CD4-positive, CD25-positive, alpha-beta regulatory T cell (primary cell): ENCODE measurements at regions not wholly inside any gene's neighbourhood (a gene's known extent, or its start where the extent isn't known, plus 50 kb on each side); places are given as distances from the start of the nearest gene placed in this dataset.

Experiments
- ATAC-seq, 2 donors: fragments of 150-1000 bp; cut with Tn5 transposase; one replicate each; pipeline ENCODE4 v1.10.0; 2021; ENCODE audit warnings: low read depth in 2 of 2, moderate number of reproducible peaks in 2 of 2, moderate library complexity in 1 of 2
- DNase-seq, 3 donors: peaks; one replicate each; pipeline versions ENCODE4 v3.0.0 to v3.0.0-alpha.2; 2012 to 2022; ENCODE audit warnings: mixed read lengths in 1 of 3
- H3K27ac ChIP-seq: one replicate; pipeline ENCODE4 v1.7.0; 2013; ENCODE audit warnings: mild to moderate bottlenecking, low read length; ENCODE audit not compliant: insufficient read depth, poor library complexity, severe bottlenecking
- H3K27me3 ChIP-seq: one replicate; pipeline ENCODE4 v1.7.0; 2013; ENCODE audit warnings: low read length; ENCODE audit not compliant: control insufficient read depth, insufficient read depth
- H3K36me3 ChIP-seq: one replicate; pipeline ENCODE4 v1.7.0; 2013; ENCODE audit warnings: mild to moderate bottlenecking, low read length, moderate library complexity; ENCODE audit not compliant: control insufficient read depth, insufficient read depth
- H3K4me1 ChIP-seq: 2 replicates; pipeline ENCODE4 v1.7.0; 2013; ENCODE audit warnings: mild to moderate bottlenecking, low read length; ENCODE audit not compliant: insufficient read depth, control insufficient read depth, poor library complexity, severe bottlenecking
- H3K4me3 ChIP-seq: one replicate; pipeline ENCODE4 v1.7.0; 2013; ENCODE audit warnings: low read depth, mild to moderate bottlenecking, low read length, moderate library complexity
- H3K9me3 ChIP-seq, 2 experiments: 1 replicate in 1 of 2; 2 replicates in 1 of 2; pipeline ENCODE4 v1.7.0; 2013; ENCODE audit warnings: low read length in 2 of 2, mild to moderate bottlenecking in 1 of 2, moderate library complexity in 1 of 2; ENCODE audit not compliant: control insufficient read depth in 2 of 2
- H3K27ac Mint-ChIP-seq, 3 donors: one replicate each; pipeline ENCODE4 v1.8.0; 2020 to 2022; ENCODE audit warnings: mild to moderate bottlenecking in 3 of 3, mixed read lengths in 3 of 3, moderate library complexity in 2 of 3
- H3K27me3 Mint-ChIP-seq: one replicate; pipeline ENCODE4 v1.8.0; 2022; ENCODE audit warnings: mild to moderate bottlenecking, mixed read lengths
- H3K36me3 Mint-ChIP-seq: one replicate; pipeline ENCODE4 v1.8.0; 2020; ENCODE audit warnings: mixed read lengths
- H3K4me1 Mint-ChIP-seq, 4 donors: one replicate each; pipeline ENCODE4 v1.8.0; 2020 to 2022; ENCODE audit warnings: mixed read lengths in 4 of 4, mild to moderate bottlenecking in 1 of 4
- H3K4me3 Mint-ChIP-seq, 4 donors: one replicate each; pipeline ENCODE4 v1.8.0; 2020 to 2022; ENCODE audit warnings: mild to moderate bottlenecking in 4 of 4, mixed read lengths in 4 of 4, moderate library complexity in 3 of 4
- H3K9me3 Mint-ChIP-seq, 7 donors: one replicate each; pipeline ENCODE4 v1.8.0; 2020 to 2022; ENCODE audit warnings: mixed read lengths in 7 of 7, mild to moderate bottlenecking in 3 of 7, moderate library complexity in 2 of 7

DNA sequence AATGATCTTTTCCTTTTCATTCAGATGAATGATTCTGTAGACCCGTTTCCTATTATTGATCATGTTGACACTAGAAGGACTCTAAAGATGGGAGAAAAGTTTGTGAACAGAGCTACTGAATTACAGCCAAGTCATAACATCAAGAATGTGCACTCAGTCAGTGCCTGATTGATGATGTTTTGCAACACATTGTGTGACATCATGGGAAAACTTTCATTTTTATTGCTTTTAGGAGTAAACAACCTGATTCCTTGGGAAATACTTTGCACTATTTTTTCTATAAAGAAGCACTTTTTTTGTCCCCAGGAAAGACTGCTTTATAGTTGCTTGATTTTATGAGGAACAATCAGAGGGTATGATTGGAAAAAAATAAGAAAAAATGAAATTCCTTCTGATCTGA is 383.8 kb upstream of the JAG1 start:
- Histone ChIP-seq H3K4me3 (no peak overlapping the region), H3K36me3 (no peaks in the 10 kb centered on the region), H3K9me3 (no peaks in the 10 kb centered on the region), H3K27me3 (no peaks in the 10 kb centered on the region), H3K27ac (no peak overlapping the region), H3K4me1 (no peaks in the 10 kb centered on the region)
- Mint-ChIP-seq H3K27me3 (no peaks in the 10 kb centered on the region), H3K36me3 (no peaks in the 10 kb centered on the region), H3K27ac (no peak overlapping the region), H3K9me3 (peaks cover 0 to 12% (median 5%) of the 10 kb centered on the region in 7 donors), H3K4me3 (no peak overlapping the region), H3K4me1 (no peaks in the 10 kb centered on the region)
- no peak for DNase-seq
- no peak for ATAC-seq

DNA sequence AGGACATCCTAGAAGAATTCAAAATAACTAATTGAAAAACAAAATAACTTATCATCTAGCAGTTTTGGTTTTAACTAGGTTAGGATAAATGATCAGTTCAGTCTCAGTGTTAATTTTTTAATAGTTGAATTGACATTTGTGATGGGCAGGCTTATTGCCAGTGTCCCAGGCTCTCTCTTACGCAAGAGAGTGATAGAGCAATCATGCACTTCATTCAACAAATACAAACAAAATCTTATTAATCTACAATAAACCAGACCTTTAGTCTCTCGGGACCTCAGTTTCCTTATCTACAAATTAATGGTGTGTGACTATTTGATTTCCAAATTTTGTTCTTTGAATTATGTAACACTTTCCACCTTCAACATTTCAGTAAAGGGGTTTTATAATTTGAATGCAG is 385.9 kb upstream of the JAG1 start:
- H3K4me3 ChIP-seq, result no peak overlapping the region
- Mint-ChIP-seq H3K27ac (no peak overlapping the region), H3K36me3 (no peaks in the 10 kb centered on the region), H3K9me3 (peaks cover 0 to 13% (median 3%) of the 10 kb centered on the region in 7 donors), H3K4me3 (no peak overlapping the region), H3K27me3 (no peaks in the 10 kb centered on the region), H3K4me1 (no peaks in the 10 kb centered on the region)
- DNase-seq (no peak), ATAC-seq (no peak)
- no peaks in the 10 kb centered on the region for H3K9me3 ChIP-seq
- H3K36me3 ChIP-seq, result no peaks in the 10 kb centered on the region
- no peaks in the 10 kb centered on the region for H3K27me3 ChIP-seq
- no peak overlapping the region for H3K27ac ChIP-seq
- no peaks in the 10 kb centered on the region for H3K4me1 ChIP-seq

DNA sequence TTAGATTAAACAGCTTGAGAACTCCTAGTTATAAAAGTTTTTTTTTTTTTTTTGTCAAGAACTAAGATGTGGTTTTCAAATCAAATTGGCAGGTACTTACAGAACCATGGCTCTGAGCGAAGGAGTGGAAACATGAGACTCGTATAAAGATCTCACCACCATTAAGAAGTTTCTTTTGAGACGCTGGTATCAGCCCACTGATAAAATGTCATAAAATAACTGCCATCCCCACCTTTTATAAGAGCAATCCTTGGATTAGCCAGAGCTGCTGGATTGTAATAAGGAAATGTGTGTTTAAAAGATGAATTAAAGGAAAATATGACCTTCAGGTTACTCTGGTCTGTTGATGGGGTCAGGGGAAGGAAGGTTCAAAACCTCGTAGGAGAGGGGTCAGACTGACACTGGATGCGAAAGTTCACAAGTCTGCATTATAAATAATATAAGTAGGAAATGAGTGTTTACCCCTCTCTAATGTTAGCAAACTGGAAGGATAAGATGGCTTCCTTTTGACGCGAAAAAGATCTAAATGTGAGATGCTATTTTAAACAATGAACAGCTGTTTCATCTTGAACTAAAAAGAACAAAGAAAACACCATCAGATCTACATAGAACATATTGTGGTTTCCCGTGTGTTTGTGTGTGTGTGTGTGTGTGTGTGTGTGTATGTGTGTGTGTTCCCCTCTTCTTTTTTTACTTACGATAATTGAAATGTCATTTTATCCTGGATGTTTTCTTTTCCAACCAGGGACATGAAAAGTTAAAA is 386.8 kb upstream of the JAG1 start:
- Mint-ChIP-seq H3K36me3 (no peaks in the 10 kb centered on the region), H3K27ac (no peak overlapping the region), H3K4me1 (no peaks in the 10 kb centered on the region), H3K27me3 (no peaks in the 10 kb centered on the region), H3K4me3 (no peak overlapping the region), H3K9me3 (peaks cover 0 to 13% (median 3%) of the 10 kb centered on the region in 7 donors)
- Histone ChIP-seq H3K4me3 (no peak overlapping the region), H3K36me3 (no peaks in the 10 kb centered on the region), H3K27ac (no peak overlapping the region), H3K9me3 (no peaks in the 10 kb centered on the region), H3K4me1 (no peaks in the 10 kb centered on the region), H3K27me3 (no peaks in the 10 kb centered on the region)
- no peak for DNase-seq
- ATAC-seq, result no peak

DNA sequence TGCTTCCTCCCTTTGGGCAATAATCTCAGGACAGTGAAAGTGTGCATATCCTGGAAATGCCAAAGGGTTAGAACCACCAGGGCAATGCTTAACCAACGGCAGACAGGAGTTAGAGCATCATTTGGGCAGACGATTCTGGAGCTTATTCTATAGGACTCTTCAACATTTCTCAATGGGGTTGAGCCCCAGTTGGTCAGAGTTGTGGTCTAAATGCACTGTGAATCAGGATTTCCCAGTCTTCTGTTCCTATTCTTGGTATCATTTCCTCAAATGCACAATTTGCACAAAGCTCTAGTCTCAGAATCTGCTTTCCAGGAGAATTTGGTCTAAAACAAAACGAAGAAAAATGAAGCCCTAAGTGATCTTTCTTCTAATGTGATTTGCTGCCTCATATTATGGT is 389.6 kb upstream of the JAG1 start:
- Mint-ChIP-seq H3K4me1 (no peaks in the 10 kb centered on the region), H3K4me3 (no peak overlapping the region), H3K27ac (no peak overlapping the region), H3K9me3 (peaks cover 0 to 5% (median 1%) of the 10 kb centered on the region in 7 donors), H3K27me3 (no peaks in the 10 kb centered on the region), H3K36me3 (no peaks in the 10 kb centered on the region)
- Histone ChIP-seq H3K4me1 (no peaks in the 10 kb centered on the region), H3K4me3 (no peak overlapping the region), H3K9me3 (no peaks in the 10 kb centered on the region), H3K36me3 (no peaks in the 10 kb centered on the region), H3K27me3 (no peaks in the 10 kb centered on the region), H3K27ac (no peak overlapping the region)
- ATAC-seq (no peak), DNase-seq (no peak)

GRCh38 chr20:11064946-11065345 is 391.1 kb upstream of the JAG1 start:
- Mint-ChIP-seq H3K36me3 (no peaks in the 10 kb centered on the region), H3K4me1 (no peaks in the 10 kb centered on the region), H3K27me3 (no peaks in the 10 kb centered on the region), H3K27ac (no peak overlapping the region), H3K4me3 (no peak overlapping the region), H3K9me3 (peaks cover 0 to 5% (median 0%) of the 10 kb centered on the region in 7 donors)
- Histone ChIP-seq H3K36me3 (no peaks in the 10 kb centered on the region), H3K27me3 (no peaks in the 10 kb centered on the region), H3K27ac (no peak overlapping the region), H3K4me3 (no peak overlapping the region), H3K9me3 (no peaks in the 10 kb centered on the region), H3K4me1 (no peaks in the 10 kb centered on the region)
- DNase-seq (no peak), ATAC-seq (no peak)

DNA sequence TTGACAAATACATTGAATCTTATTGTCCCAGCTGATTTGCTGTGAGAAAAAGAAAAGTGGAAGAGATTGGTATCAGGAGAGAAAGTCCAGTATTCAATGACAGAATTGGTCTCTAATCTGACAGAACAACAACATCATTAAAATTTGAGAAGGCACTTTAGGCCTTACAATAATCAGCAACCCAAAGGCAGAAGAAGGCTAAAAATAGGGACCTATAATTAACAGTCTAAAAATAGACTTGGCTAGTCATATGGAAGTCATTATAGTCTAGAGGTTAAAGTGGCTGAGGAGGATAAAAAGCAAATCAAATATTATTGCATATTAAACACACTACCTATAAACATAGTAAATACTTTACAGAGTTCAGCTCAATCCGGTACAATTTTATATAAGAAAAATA is 393.6 kb upstream of the JAG1 start:
- no peak overlapping the region for H3K4me3 Mint-ChIP-seq
- ATAC-seq (no peak), DNase-seq (no peak)
- no peak overlapping the region for H3K27ac Mint-ChIP-seq
- Histone ChIP-seq H3K27me3 (no peaks in the 10 kb centered on the region), H3K9me3 (no peaks in the 10 kb centered on the region), H3K27ac (no peak overlapping the region), H3K4me1 (no peaks in the 10 kb centered on the region), H3K4me3 (no peak overlapping the region), H3K36me3 (no peaks in the 10 kb centered on the region)
- H3K4me1 Mint-ChIP-seq, result no peaks in the 10 kb centered on the region
- H3K27me3 Mint-ChIP-seq, result no peaks in the 10 kb centered on the region
- H3K9me3 Mint-ChIP-seq, result peaks cover 1 to 8% (median 5%) of the 10 kb centered on the region in 7 donors
- H3K36me3 Mint-ChIP-seq, result no peaks in the 10 kb centered on the region

DNA sequence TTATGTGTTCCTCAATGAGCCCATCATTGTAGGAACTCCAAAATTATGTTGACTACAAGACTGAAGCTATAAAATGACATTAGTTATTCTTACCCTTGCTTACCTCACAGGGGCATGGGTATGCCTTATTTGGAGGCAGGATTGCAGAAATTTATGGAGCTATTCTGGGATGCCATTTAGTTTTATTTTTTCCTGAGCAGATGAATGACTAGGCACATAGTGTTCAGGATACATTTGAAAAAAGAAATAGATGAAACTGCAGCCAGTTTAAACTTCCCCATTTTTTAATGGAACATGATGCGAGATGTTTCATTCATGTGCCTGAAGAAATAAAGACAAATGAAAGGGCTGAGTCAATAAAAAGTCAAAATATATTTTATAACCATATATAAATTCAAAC is 399.2 kb upstream of the JAG1 start:
- no peak overlapping the region for H3K27ac ChIP-seq

DNA sequence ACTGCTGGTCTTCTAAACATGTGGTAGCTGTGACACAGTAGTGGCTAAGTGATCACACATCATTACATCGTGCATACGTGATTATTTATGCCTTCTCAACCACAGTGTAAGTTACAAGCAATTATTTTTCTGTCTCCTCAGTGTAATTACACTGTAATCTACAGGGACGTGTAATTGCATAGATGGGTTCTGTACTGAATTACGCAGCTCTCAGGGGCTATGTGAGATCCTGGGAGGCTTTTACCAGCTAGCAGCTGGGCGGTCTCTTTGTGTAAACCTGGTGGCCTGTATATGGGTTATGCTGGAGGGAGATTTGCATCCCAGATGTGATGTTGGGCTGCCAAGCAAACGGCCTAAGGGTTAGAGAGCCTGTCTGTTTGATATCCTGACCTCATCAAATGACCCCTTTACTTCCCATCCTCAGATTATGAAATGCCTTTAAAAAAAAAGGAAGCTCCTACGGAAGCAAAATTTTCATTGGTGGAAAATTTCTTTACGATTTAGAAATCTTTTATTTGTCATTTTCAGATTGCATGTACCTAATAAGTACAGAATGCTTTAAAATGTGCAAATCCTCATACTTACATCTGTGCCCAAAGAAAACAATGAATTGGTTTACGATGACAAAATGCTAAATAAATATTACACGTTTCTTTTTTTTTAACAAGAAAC is 402.8 kb upstream of the JAG1 start:
- DNase-seq, result no peak
- no peaks in the 10 kb centered on the region for H3K27me3 Mint-ChIP-seq
- no peak for ATAC-seq
- H3K4me3 ChIP-seq, result no peak overlapping the region
- peaks cover 2 to 24% (median 13%) of the 10 kb centered on the region in 7 donors for H3K9me3 Mint-ChIP-seq
- no peaks in the 10 kb centered on the region for H3K27me3 ChIP-seq
- H3K4me3 Mint-ChIP-seq, result no peak overlapping the region
- no peak overlapping the region for H3K27ac Mint-ChIP-seq
- no peaks in the 10 kb centered on the region for H3K4me1 ChIP-seq
- no peaks in the 10 kb centered on the region for H3K36me3 Mint-ChIP-seq
- no peaks in the 10 kb centered on the region for H3K36me3 ChIP-seq
- no peak overlapping the region for H3K27ac ChIP-seq
- peaks cover 0 to 3% of the 10 kb centered on the region in 2 experiments for H3K9me3 ChIP-seq
- no peaks in the 10 kb centered on the region for H3K4me1 Mint-ChIP-seq

More for the DNA sequence above, 399.2 kb upstream of the JAG1 start:
- Histone ChIP-seq H3K36me3 (no peaks in the 10 kb centered on the region), H3K4me3 (no peak overlapping the region), H3K4me1 (no peaks in the 10 kb centered on the region), H3K27me3 (no peaks in the 10 kb centered on the region), H3K9me3 (peaks cover 0 to 3% of the 10 kb centered on the region in 2 experiments)
- H3K27me3 Mint-ChIP-seq, result no peaks in the 10 kb centered on the region
- no peak overlapping the region for H3K27ac Mint-ChIP-seq
- H3K4me3 Mint-ChIP-seq, result no peak overlapping the region
- peaks cover 0 to 24% (median 8%) of the 10 kb centered on the region in 7 donors for H3K9me3 Mint-ChIP-seq
- H3K4me1 Mint-ChIP-seq, result no peaks in the 10 kb centered on the region
- no peaks in the 10 kb centered on the region for H3K36me3 Mint-ChIP-seq
- ATAC-seq (no peak), DNase-seq (no peak)
